CD4-positive, alpha-beta T cell (primary cell): ENCODE measurements at regions not wholly inside any gene's neighbourhood (a gene's known extent, or its start where the extent isn't known, plus 50 kb on each side); places are given as distances from the start of the nearest gene placed in this dataset.

Source experiments
- ATAC-seq: fragments of 200-7000 bp; cut with Tn5 transposase; one replicate; pipeline ENCODE4 v1.10.0; 2022; ENCODE audit warnings: mild to moderate bottlenecking; ENCODE audit not compliant: poor library complexity
- CTCF ChIA-PET: fragments of 350-600 bp; sonication (Branson Sonifier 250); formaldehyde crosslinking; loops from one replicate; lab custom pipeline; 2021; ENCODE audit warnings: antibody characterized with exemption, inconsistent platforms; lab: Charles Lee
- POLR2A ChIA-PET: fragments of 350-600 bp; sonication (Branson Sonifier 250); formaldehyde crosslinking; loops from one replicate; lab custom pipeline; 2021; ENCODE audit warnings: antibody characterized with exemption, inconsistent platforms; lab: Charles Lee
- DNase-seq, 14 experiments: peaks; one replicate each; pipeline ENCODE4 v3.0.0-alpha.2; 2013 to 2020; ENCODE audit warnings: mixed read lengths in 2 of 14
- H3K27ac ChIP-seq, 2 donors: one replicate each; pipeline versions ENCODE4 v1.5.1 to v1.7.0; 2013; ENCODE audit warnings: low read length in 2 of 2, low read depth in 1 of 2, mild to moderate bottlenecking in 1 of 2
- H3K27me3 ChIP-seq, 2 experiments: 1 replicate in 1 of 2; 2 replicates in 1 of 2; pipeline versions ENCODE4 v1.6.1 to v1.7.0; 2013; ENCODE audit warnings: low read length in 2 of 2, control low read depth in 1 of 2, mild to moderate bottlenecking in 1 of 2, moderate library complexity in 1 of 2; ENCODE audit not compliant: insufficient read depth in 2 of 2, control insufficient read depth in 1 of 2
- H3K36me3 ChIP-seq: one replicate; pipeline ENCODE4 v1.6.1; 2013; ENCODE audit warnings: low read length, control low read depth; ENCODE audit not compliant: insufficient read depth
- H3K4me1 ChIP-seq: one replicate; pipeline ENCODE4 v1.6.1; 2013; ENCODE audit warnings: low read length, control low read depth; ENCODE audit not compliant: insufficient read depth
- H3K4me3 ChIP-seq: one replicate; pipeline ENCODE4 v1.5.1; 2013; ENCODE audit warnings: mild to moderate bottlenecking, low read length, moderate library complexity
- H3K9me3 ChIP-seq, 2 experiments: 1 replicate in 1 of 2; 2 replicates in 1 of 2; pipeline versions ENCODE4 v1.6.1 to v1.7.0; 2013; ENCODE audit warnings: low read length in 2 of 2, mild to moderate bottlenecking in 2 of 2, control low read depth in 1 of 2, moderate library complexity in 1 of 2; ENCODE audit not compliant: control insufficient read depth in 1 of 2, insufficient read depth in 1 of 2
- H3K27ac Mint-ChIP-seq: one replicate; pipeline ENCODE4 v1.8.0; 2020; ENCODE audit warnings: mixed read lengths
- H3K27me3 Mint-ChIP-seq: one replicate; pipeline ENCODE4 v1.8.0; 2021; ENCODE audit warnings: mixed read lengths
- H3K36me3 Mint-ChIP-seq: one replicate; pipeline ENCODE4 v1.8.0; 2021; ENCODE audit warnings: low read depth, mixed read lengths
- H3K4me1 Mint-ChIP-seq: one replicate; pipeline ENCODE4 v1.8.0; 2021; ENCODE audit warnings: low read depth, mixed read lengths
- H3K4me3 Mint-ChIP-seq: one replicate; pipeline ENCODE4 v1.8.0; 2020; ENCODE audit warnings: mild to moderate bottlenecking, mixed read lengths
- H3K9me3 Mint-ChIP-seq: one replicate; pipeline ENCODE4 v1.8.0; 2020; ENCODE audit warnings: mixed read lengths
- intact Hi-C, 2 experiments: fragments of 100-400 bp; cut with DNase I in 1 of 2; cut with micrococcal nuclease in 1 of 2; formaldehyde crosslinking; loops; one replicate each; pipeline versions ENCODE4 v1.15.1 to v1.9.0; 2023 to 2025; cut with DNase I, micrococcal nuclease
- TF ChIP-seq, protein P1 (sequence below): fragments of 200-600 bp; IDR thresholded peaks from one replicate; pipeline ENCODE4 v1.8.0; 2022; ENCODE audit warnings: antibody characterized with exemption, mild to moderate bottlenecking

DNA sequence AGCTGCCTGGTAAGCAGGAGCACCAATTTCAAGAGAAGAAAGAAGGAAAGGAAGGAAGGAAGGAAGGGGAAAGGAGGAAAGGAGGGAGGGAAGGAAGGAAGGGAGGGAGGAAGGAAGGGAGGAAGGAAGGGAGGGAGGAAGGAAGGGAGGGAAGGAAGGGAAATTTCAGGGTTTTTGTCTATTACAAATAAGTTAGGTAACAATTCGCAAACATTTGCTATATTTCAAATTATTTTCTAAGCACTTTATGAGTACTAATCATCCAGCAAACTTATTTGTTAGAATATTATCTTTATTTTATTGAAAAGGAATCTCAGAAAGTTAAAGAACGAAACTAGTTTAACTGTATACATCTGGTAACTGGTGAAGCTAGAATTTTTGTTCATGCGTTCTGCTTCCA lies 921.7 kb downstream of the TBL1XR1 start:
- Histone ChIP-seq H3K27me3 (no peaks in the 10 kb centered on the region), H3K4me3 (no peak overlapping the region), H3K9me3 (no peaks in the 10 kb centered on the region), H3K27ac (no peak overlapping the region), H3K36me3 (no peaks in the 10 kb centered on the region), H3K4me1 (no peaks in the 10 kb centered on the region)
- no peaks in the 10 kb centered on the region for H3K27me3 Mint-ChIP-seq
- H3K4me1 Mint-ChIP-seq = no peaks in the 10 kb centered on the region
- no peak for ATAC-seq
- no peak for DNase-seq
- no peak overlapping the region for H3K27ac Mint-ChIP-seq
- TF ChIP-seq, protein P1, sequence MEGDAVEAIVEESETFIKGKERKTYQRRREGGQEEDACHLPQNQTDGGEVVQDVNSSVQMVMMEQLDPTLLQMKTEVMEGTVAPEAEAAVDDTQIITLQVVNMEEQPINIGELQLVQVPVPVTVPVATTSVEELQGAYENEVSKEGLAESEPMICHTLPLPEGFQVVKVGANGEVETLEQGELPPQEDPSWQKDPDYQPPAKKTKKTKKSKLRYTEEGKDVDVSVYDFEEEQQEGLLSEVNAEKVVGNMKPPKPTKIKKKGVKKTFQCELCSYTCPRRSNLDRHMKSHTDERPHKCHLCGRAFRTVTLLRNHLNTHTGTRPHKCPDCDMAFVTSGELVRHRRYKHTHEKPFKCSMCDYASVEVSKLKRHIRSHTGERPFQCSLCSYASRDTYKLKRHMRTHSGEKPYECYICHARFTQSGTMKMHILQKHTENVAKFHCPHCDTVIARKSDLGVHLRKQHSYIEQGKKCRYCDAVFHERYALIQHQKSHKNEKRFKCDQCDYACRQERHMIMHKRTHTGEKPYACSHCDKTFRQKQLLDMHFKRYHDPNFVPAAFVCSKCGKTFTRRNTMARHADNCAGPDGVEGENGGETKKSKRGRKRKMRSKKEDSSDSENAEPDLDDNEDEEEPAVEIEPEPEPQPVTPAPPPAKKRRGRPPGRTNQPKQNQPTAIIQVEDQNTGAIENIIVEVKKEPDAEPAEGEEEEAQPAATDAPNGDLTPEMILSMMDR = no peak
- no peak overlapping the region for H3K4me3 Mint-ChIP-seq
- POLR2A ChIA-PET = no interaction called here
- H3K36me3 Mint-ChIP-seq = no peaks in the 10 kb centered on the region
- intact Hi-C loops = no loop called here
- CTCF ChIA-PET = no interaction called here
- H3K9me3 Mint-ChIP-seq = peaks cover 1% of the 10 kb centered on the region

GRCh38 chr3:176275113-176275512 lies 922.2 kb downstream of the TBL1XR1 start:
- POLR2A ChIA-PET = no interaction called here
- ATAC-seq = no peak

GRCh38 chr3:176274161-176274560 lies 923.1 kb downstream of the TBL1XR1 start:
- peaks cover 1% of the 10 kb centered on the region for H3K9me3 Mint-ChIP-seq
- POLR2A ChIA-PET = no interaction called here

More at GRCh38 chr3:176275113-176275512, 922.2 kb downstream of the TBL1XR1 start:
- H3K4me1 Mint-ChIP-seq = no peaks in the 10 kb centered on the region
- Histone ChIP-seq H3K9me3 (no peaks in the 10 kb centered on the region), H3K4me1 (no peaks in the 10 kb centered on the region), H3K36me3 (no peaks in the 10 kb centered on the region), H3K27ac (no peak overlapping the region), H3K4me3 (no peak overlapping the region), H3K27me3 (no peaks in the 10 kb centered on the region)
- H3K27ac Mint-ChIP-seq = no peak overlapping the region
- no peaks in the 10 kb centered on the region for H3K27me3 Mint-ChIP-seq
- TF ChIP-seq, protein P1 = no peak
- peaks cover 1% of the 10 kb centered on the region for H3K9me3 Mint-ChIP-seq
- intact Hi-C loops = no loop called here
- no peaks in the 10 kb centered on the region for H3K36me3 Mint-ChIP-seq
- H3K4me3 Mint-ChIP-seq = no peak overlapping the region
- DNase-seq = no peak
- CTCF ChIA-PET = no interaction called here

More at GRCh38 chr3:176274161-176274560, 923.1 kb downstream of the TBL1XR1 start:
- no peak for DNase-seq
- TF ChIP-seq, protein P1 = no peak
- Mint-ChIP-seq H3K36me3 (no peaks in the 10 kb centered on the region), H3K4me1 (no peaks in the 10 kb centered on the region), H3K4me3 (no peak overlapping the region), H3K27me3 (no peaks in the 10 kb centered on the region), H3K27ac (no peak overlapping the region)
- ATAC-seq = no peak
- Histone ChIP-seq H3K27me3 (no peaks in the 10 kb centered on the region), H3K36me3 (no peaks in the 10 kb centered on the region), H3K4me3 (no peak overlapping the region), H3K4me1 (no peaks in the 10 kb centered on the region), H3K9me3 (peaks cover 0 to 4% of the 10 kb centered on the region in 2 experiments), H3K27ac (no peak overlapping the region)
- intact Hi-C loops = no loop called here
- CTCF ChIA-PET = no interaction called here
